HEK293 (cell line): ENCODE measurements at regions not wholly inside any gene's neighbourhood (a gene's known extent, or its start where the extent isn't known, plus 50 kb on each side); places are given as distances from the start of the nearest gene placed in this dataset.
A peak's percentile ranks its signal among the peaks of the same experiment; 100 is the strongest.

Source experiments
- CTCF ChIA-PET: fragments of 350-600 bp; formaldehyde crosslinking; extraction: SDS; loops from one replicate; lab custom pipeline; 2021; ENCODE audit warnings: antibody characterized with exemption; lab: Yijun Ruan, JAX
- POLR2A ChIA-PET: fragments of 300-600 bp; formaldehyde crosslinking; extraction: SDS; loops from one replicate; lab custom pipeline; 2020; ENCODE audit warnings: antibody characterized with exemption, inconsistent platforms; lab: Yijun Ruan, JAX
- H3K27ac ChIP-seq: fragments of 200-500 bp; sonication (Bioruptor generic); 2 replicates; pipeline ENCODE4 v1.5.1; 2014; ENCODE audit warnings: low read depth, low read length, control low read depth, inconsistent platforms; ENCODE audit errors: extremely low read depth
- H3K36me3 ChIP-seq, 2 experiments: fragments of 200-500 bp in 1 of 2; sonication (Bioruptor generic) in 1 of 2; 1 replicate in 1 of 2; 2 replicates in 1 of 2; pipeline ENCODE4 v1.5.1; 2014 to 2017; ENCODE audit warnings: inconsistent platforms in 2 of 2, low read length in 2 of 2; ENCODE audit not compliant: control insufficient read depth in 2 of 2, insufficient read depth in 1 of 2
- H3K4me1 ChIP-seq: fragments of 200-500 bp; sonication (Bioruptor generic); 2 replicates; pipeline ENCODE4 v1.5.1; 2014; ENCODE audit warnings: mild to moderate bottlenecking, low read length, inconsistent platforms; ENCODE audit not compliant: control insufficient read depth, insufficient read depth
- H3K4me3 ChIP-seq: 2 replicates; pipeline ENCODE4 v1.5.1; 2011; ENCODE audit warnings: low read depth, mild to moderate bottlenecking, control low read depth, low read length, moderate library complexity
- H3K9me3 ChIP-seq: fragments of 200-500 bp; sonication (Bioruptor generic); 2 replicates; pipeline ENCODE4 v1.5.1; 2014; ENCODE audit warnings: low read depth, low read length, inconsistent platforms; ENCODE audit not compliant: control insufficient read depth, insufficient read depth
- BCL11A ChIP-seq: fragments of 450-650 bp; formaldehyde crosslinking; IDR thresholded peaks from 2 replicates; pipeline ENCODE4 v1.5.1; 2016; ENCODE audit warnings: low read depth, missing biosample characterization, missing genetic modification characterization
- EGR2 ChIP-seq: fragments of 450-650 bp; formaldehyde crosslinking; IDR thresholded peaks from 2 replicates; pipeline ENCODE4 v1.5.1; 2016; ENCODE audit warnings: low read depth, missing biosample characterization, missing genetic modification characterization
- GLI4 ChIP-seq: fragments of 450-650 bp; formaldehyde crosslinking; IDR thresholded peaks from 2 replicates; pipeline ENCODE4 v1.5.1; 2016; ENCODE audit warnings: missing biosample characterization, missing genetic modification characterization
- HOXC10 ChIP-seq: sonication (generic); formaldehyde crosslinking; IDR thresholded peaks from 2 replicates; pipeline ENCODE4 v1.8.1; 2023; ENCODE audit warnings: mild to moderate bottlenecking, missing genetic modification reagents
- MYNN ChIP-seq: fragments of 450-650 bp; formaldehyde crosslinking; IDR thresholded peaks from 2 replicates; pipeline ENCODE4 v1.5.1; 2016; ENCODE audit warnings: missing biosample characterization, missing genetic modification characterization, borderline replicate concordance
- SP2 ChIP-seq: fragments of 450-650 bp; formaldehyde crosslinking; IDR thresholded peaks from 2 replicates; pipeline ENCODE4 v1.5.1; 2016; ENCODE audit warnings: missing biosample characterization, missing genetic modification characterization
- ZBTB1 ChIP-seq: fragments of 450-650 bp; formaldehyde crosslinking; IDR thresholded peaks from 2 replicates; pipeline ENCODE4 v1.5.1; 2016; ENCODE audit warnings: missing biosample characterization, missing genetic modification characterization
- ZFP69B ChIP-seq: fragments of 450-650 bp; formaldehyde crosslinking; IDR thresholded peaks from 2 replicates; pipeline ENCODE4 v1.5.1; 2016; ENCODE audit warnings: missing biosample characterization, missing genetic modification characterization
- ZNF146 ChIP-seq: fragments of 450-650 bp; formaldehyde crosslinking; IDR thresholded peaks from 2 replicates; pipeline ENCODE4 v1.5.1; 2016; ENCODE audit warnings: missing biosample characterization, missing genetic modification characterization
- ZNF16 ChIP-seq: fragments of 450-650 bp; formaldehyde crosslinking; IDR thresholded peaks from 2 replicates; pipeline ENCODE4 v1.5.1; 2016; ENCODE audit warnings: low read depth, missing biosample characterization, missing genetic modification characterization
- ZNF211 ChIP-seq: fragments of 450-650 bp; formaldehyde crosslinking; IDR thresholded peaks from 2 replicates; pipeline ENCODE4 v1.5.1; 2016; ENCODE audit warnings: low read depth, missing biosample characterization, missing genetic modification characterization
- ZNF292 ChIP-seq: fragments of 450-650 bp; formaldehyde crosslinking; IDR thresholded peaks from 2 replicates; pipeline ENCODE4 v1.5.1; 2016; ENCODE audit warnings: low read depth, missing biosample characterization, missing genetic modification characterization, borderline replicate concordance
- ZNF514 ChIP-seq: fragments of 450-650 bp; formaldehyde crosslinking; IDR thresholded peaks from 2 replicates; pipeline ENCODE4 v1.5.1; 2016; ENCODE audit warnings: missing biosample characterization, missing genetic modification characterization
- ZNF585B ChIP-seq: fragments of 450-650 bp; formaldehyde crosslinking; IDR thresholded peaks from 2 replicates; pipeline ENCODE4 v1.5.1; 2016; ENCODE audit warnings: missing biosample characterization, missing genetic modification characterization
- ZNF610 ChIP-seq: fragments of 450-650 bp; formaldehyde crosslinking; IDR thresholded peaks from 2 replicates; pipeline ENCODE4 v1.5.1; 2016; ENCODE audit warnings: missing biosample characterization, missing genetic modification characterization, borderline replicate concordance
- ZNF660 ChIP-seq: fragments of 450-650 bp; IDR thresholded peaks from 2 replicates; pipeline ENCODE4 v1.5.1; 2018; ENCODE audit warnings: missing biosample characterization, mild to moderate bottlenecking, missing genetic modification characterization
- ZNF747 ChIP-seq: fragments of 450-650 bp; formaldehyde crosslinking; IDR thresholded peaks from 2 replicates; pipeline ENCODE4 v1.5.1; 2016; ENCODE audit warnings: missing biosample characterization, missing genetic modification characterization
- ZXDB ChIP-seq: fragments of 450-650 bp; formaldehyde crosslinking; IDR thresholded peaks from 2 replicates; pipeline ENCODE4 v1.5.1; 2016; ENCODE audit warnings: missing biosample characterization, missing genetic modification characterization
- TF ChIP-seq, protein P1 (sequence below): fragments of 450-650 bp; formaldehyde crosslinking; IDR thresholded peaks from 2 replicates; pipeline ENCODE4 v1.5.1; 2016; ENCODE audit warnings: missing biosample characterization, missing genetic modification characterization
- TF ChIP-seq, protein P2 (sequence below): fragments of 450-650 bp; formaldehyde crosslinking; IDR thresholded peaks from 2 replicates; pipeline ENCODE4 v1.5.1; 2016; ENCODE audit warnings: missing biosample characterization, missing genetic modification characterization
- TF ChIP-seq, protein P3 (sequence below): fragments of 450-650 bp; IDR thresholded peaks from 2 replicates; pipeline ENCODE4 v1.5.1; 2018; ENCODE audit warnings: missing biosample characterization, missing genetic modification characterization
- TF ChIP-seq, protein P4 (sequence below): fragments of 450-650 bp; formaldehyde crosslinking; IDR thresholded peaks from 2 replicates; pipeline ENCODE4 v1.5.1; 2016; ENCODE audit warnings: missing biosample characterization, missing genetic modification characterization
- TF ChIP-seq, protein P5 (sequence below): fragments of 450-650 bp; formaldehyde crosslinking; IDR thresholded peaks from 2 replicates; pipeline ENCODE4 v1.5.1; 2017; ENCODE audit warnings: missing biosample characterization, missing genetic modification characterization
- TF ChIP-seq, protein P6 (sequence below): fragments of 450-650 bp; formaldehyde crosslinking; IDR thresholded peaks from 2 replicates; pipeline ENCODE4 v1.5.1; 2016; ENCODE audit warnings: missing biosample characterization, missing genetic modification characterization

DNA sequence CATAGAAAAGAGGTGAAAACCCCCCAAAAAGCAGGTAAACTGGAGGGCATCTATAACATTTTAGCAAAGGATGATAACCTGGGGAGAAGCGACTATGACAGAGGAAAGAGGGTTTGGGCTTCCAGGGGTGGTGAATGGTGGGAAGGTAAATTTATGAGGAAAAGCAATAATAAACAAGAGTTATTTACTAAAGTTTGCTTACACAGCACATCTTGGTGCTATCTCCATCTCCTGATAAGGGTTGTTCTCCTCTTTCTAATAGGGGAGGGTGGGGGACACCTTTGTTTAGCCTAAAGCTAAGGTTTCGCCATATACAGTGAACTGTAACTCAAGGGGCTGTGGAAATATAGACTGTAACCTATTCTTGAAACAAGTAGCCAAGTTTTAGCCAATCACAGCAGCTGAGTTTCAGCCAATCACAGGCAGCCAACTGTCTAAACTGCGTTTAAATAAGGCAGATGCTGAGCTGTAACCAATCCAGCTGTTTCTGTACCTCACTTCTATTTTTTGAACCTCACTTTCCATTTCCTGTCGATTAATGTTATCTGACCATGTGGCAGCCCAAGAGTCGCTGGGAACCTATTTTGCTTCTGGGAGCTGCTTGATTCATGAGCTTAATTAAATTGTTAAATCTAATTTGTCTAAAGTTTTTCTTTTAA is 191.8 kb downstream of the MAP2K6 start (continued):
- TF ChIP-seq SP2 (tag by site-specific recombination) (no peak), ZNF16 (tag by site-specific recombination) (no peak), ZFP69B (tag by site-specific recombination) (no peak), ZNF610 (tag by site-specific recombination) (no peak)

DNA sequence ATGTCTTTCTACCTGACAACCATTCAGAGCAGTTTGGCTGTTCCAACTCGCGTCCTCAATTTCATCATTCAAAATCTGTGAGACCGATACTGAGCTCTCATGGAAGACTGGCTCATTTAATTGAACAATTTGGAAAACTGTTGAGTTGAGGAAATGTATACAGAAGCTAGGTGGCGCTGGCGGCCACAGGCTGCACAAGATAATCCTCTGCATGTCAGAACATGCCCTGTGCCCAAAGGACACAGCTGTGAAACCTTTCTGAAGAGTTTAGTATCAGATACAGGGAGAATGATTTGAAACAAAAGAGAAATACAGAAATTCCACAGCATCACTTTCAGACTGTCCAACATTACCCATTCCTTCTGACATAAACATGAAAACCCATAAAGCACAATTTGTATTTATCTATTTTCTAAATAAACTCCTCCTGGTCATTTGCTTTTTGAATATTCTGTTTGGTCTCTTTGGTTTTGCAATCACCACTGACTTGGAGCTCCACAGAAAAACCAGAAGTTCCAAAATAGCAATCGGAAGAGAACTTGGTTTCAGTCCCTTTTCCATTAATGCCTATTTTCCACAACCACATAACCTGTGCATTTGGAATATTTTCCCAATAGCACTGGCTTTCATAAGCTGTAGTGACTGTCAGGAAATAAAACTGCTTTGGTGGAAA is 192.8 kb downstream of the MAP2K6 start:
- Histone ChIP-seq H3K4me3 (no peak overlapping the region), H3K4me1 (peaks cover 7% of the 10 kb centered on the region), H3K27ac (peak overlapping the region; percentile 32), H3K36me3 (no peaks in the 10 kb centered on the region), H3K9me3 (no peaks in the 10 kb centered on the region)
- POLR2A ChIA-PET = interaction anchor here (0.6 kb wide), 1 partner anchor 570 kb away, joined by 3 read pairs; no protein-coding TSS in a partner anchor
- CTCF ChIA-PET = interaction anchor here (0.6 to 4.0 kb wide), 58 partner anchors 9 to 1535 kb away, joined by 3 to 25 read pairs (median 3); no protein-coding TSS in a partner anchor
- TF ChIP-seq ZNF514 (tag by site-specific recombination) (no peak), HOXC10 (no peak), BCL11A (tag by site-specific recombination) (no peak), ZBTB1 (tag by site-specific recombination) (no peak), GLI4 (tag by site-specific recombination) (no peak), EGR2 (no peak), ZNF610 (tag by site-specific recombination) (0 out of 2 replicates have a peak, but pooled peaks have one; percentile 36), ZNF146 (tag by site-specific recombination) (no peak), ZNF292 (tag by site-specific recombination) (no peak), ZNF585B (no peak), ZNF211 (tag by site-specific recombination) (no peak), MYNN (tag by site-specific recombination) (no peak), ZNF747 (no peak), ZXDB (tag by site-specific recombination) (peak; percentile 44; the same call in 1 of the 2 replicates), ZNF660 (tag by site-specific recombination) (peak; percentile 89)
- TF ChIP-seq, protein P1, sequence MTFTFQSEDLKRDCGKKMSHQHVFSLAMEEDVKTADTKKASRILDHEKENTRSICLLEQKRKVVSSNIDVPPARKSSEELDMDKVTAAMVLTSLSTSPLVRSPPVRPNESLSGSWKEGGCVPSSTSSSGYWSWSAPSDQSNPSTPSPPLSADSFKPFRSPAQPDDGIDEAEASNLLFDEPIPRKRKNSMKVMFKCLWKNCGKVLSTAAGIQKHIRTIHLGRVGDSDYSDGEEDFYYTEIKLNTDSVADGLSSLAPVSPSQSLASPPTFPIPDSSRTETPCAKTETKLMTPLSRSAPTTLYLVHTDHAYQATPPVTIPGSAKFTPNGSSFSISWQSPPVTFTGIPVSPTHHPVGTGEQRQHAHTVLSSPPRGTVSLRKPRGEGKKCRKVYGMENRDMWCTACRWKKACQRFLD (tag by site-specific recombination) = no peak
- TF ChIP-seq, protein P2, sequence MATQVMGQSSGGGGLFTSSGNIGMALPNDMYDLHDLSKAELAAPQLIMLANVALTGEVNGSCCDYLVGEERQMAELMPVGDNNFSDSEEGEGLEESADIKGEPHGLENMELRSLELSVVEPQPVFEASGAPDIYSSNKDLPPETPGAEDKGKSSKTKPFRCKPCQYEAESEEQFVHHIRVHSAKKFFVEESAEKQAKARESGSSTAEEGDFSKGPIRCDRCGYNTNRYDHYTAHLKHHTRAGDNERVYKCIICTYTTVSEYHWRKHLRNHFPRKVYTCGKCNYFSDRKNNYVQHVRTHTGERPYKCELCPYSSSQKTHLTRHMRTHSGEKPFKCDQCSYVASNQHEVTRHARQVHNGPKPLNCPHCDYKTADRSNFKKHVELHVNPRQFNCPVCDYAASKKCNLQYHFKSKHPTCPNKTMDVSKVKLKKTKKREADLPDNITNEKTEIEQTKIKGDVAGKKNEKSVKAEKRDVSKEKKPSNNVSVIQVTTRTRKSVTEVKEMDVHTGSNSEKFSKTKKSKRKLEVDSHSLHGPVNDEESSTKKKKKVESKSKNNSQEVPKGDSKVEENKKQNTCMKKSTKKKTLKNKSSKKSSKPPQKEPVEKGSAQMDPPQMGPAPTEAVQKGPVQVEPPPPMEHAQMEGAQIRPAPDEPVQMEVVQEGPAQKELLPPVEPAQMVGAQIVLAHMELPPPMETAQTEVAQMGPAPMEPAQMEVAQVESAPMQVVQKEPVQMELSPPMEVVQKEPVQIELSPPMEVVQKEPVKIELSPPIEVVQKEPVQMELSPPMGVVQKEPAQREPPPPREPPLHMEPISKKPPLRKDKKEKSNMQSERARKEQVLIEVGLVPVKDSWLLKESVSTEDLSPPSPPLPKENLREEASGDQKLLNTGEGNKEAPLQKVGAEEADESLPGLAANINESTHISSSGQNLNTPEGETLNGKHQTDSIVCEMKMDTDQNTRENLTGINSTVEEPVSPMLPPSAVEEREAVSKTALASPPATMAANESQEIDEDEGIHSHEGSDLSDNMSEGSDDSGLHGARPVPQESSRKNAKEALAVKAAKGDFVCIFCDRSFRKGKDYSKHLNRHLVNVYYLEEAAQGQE = no peak
- TF ChIP-seq, protein P3, sequence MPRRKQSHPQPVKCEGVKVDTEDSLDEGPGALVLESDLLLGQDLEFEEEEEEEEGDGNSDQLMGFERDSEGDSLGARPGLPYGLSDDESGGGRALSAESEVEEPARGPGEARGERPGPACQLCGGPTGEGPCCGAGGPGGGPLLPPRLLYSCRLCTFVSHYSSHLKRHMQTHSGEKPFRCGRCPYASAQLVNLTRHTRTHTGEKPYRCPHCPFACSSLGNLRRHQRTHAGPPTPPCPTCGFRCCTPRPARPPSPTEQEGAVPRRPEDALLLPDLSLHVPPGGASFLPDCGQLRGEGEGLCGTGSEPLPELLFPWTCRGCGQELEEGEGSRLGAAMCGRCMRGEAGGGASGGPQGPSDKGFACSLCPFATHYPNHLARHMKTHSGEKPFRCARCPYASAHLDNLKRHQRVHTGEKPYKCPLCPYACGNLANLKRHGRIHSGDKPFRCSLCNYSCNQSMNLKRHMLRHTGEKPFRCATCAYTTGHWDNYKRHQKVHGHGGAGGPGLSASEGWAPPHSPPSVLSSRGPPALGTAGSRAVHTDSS = no peak
- TF ChIP-seq, protein P4, sequence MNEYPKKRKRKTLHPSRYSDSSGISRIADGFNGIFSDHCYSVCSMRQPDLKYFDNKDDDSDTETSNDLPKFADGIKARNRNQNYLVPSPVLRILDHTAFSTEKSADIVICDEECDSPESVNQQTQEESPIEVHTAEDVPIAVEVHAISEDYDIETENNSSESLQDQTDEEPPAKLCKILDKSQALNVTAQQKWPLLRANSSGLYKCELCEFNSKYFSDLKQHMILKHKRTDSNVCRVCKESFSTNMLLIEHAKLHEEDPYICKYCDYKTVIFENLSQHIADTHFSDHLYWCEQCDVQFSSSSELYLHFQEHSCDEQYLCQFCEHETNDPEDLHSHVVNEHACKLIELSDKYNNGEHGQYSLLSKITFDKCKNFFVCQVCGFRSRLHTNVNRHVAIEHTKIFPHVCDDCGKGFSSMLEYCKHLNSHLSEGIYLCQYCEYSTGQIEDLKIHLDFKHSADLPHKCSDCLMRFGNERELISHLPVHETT (tag by site-specific recombination) = no peak
- TF ChIP-seq, protein P5, sequence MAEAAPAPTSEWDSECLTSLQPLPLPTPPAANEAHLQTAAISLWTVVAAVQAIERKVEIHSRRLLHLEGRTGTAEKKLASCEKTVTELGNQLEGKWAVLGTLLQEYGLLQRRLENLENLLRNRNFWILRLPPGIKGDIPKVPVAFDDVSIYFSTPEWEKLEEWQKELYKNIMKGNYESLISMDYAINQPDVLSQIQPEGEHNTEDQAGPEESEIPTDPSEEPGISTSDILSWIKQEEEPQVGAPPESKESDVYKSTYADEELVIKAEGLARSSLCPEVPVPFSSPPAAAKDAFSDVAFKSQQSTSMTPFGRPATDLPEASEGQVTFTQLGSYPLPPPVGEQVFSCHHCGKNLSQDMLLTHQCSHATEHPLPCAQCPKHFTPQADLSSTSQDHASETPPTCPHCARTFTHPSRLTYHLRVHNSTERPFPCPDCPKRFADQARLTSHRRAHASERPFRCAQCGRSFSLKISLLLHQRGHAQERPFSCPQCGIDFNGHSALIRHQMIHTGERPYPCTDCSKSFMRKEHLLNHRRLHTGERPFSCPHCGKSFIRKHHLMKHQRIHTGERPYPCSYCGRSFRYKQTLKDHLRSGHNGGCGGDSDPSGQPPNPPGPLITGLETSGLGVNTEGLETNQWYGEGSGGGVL (tag by site-specific recombination) = no peak
- TF ChIP-seq, protein P6, sequence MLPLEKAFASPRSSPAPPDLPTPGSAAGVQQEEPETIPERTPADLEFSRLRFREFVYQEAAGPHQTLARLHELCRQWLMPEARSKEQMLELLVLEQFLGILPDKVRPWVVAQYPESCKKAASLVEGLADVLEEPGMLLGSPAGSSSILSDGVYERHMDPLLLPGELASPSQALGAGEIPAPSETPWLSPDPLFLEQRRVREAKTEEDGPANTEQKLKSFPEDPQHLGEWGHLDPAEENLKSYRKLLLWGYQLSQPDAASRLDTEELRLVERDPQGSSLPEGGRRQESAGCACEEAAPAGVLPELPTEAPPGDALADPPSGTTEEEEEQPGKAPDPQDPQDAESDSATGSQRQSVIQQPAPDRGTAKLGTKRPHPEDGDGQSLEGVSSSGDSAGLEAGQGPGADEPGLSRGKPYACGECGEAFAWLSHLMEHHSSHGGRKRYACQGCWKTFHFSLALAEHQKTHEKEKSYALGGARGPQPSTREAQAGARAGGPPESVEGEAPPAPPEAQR = no peak
